HFFc6 (cell line): ENCODE measurements at regions not wholly inside any gene's neighbourhood (a gene's known extent, or its start where the extent isn't known, plus 50 kb on each side); places are given as distances from the start of the nearest gene placed in this dataset.
A peak's percentile ranks its signal among the peaks of the same experiment; 100 is the strongest.

Experiments used
- DNase-seq: peaks from one replicate; pipeline ENCODE4 v3.0.0-alpha.2; 2018
- H3K27ac Mint-ChIP-seq: 2 replicates; pipeline ENCODE4 v1.8.0; 2020; ENCODE audit warnings: mild to moderate bottlenecking, mixed read lengths
- H3K27me3 Mint-ChIP-seq: 2 replicates; pipeline ENCODE4 v1.8.0; 2021; ENCODE audit warnings: mild to moderate bottlenecking, moderate library complexity, mixed read lengths; ENCODE audit not compliant: insufficient read depth
- H3K36me3 Mint-ChIP-seq: 2 replicates; pipeline ENCODE4 v1.8.0; 2021; ENCODE audit warnings: low read depth, mixed read lengths
- H3K4me1 Mint-ChIP-seq: 2 replicates; pipeline ENCODE4 v1.8.0; 2020; ENCODE audit warnings: low read depth, mixed read lengths
- H3K4me3 Mint-ChIP-seq: 2 replicates; pipeline ENCODE4 v1.8.0; 2020; ENCODE audit warnings: mild to moderate bottlenecking, moderate library complexity, mixed read lengths
- H3K9me3 Mint-ChIP-seq: 2 replicates; pipeline ENCODE4 v1.8.0; 2020; ENCODE audit warnings: mild to moderate bottlenecking, mixed read lengths
- CTCF ChIP-seq: fragments of 200-600 bp; sonication (generic); IDR thresholded peaks from 2 replicates; pipeline ENCODE4 v1.5.0; 2021; ENCODE audit warnings: antibody characterized with exemption, mild to moderate bottlenecking

GRCh38 chr2:235244255-235245220 is 249.3 kb upstream of the AGAP1 start:
- H3K4me3 Mint-ChIP-seq, result no peak overlapping the region
- DNase-seq, result peak; percentile 24
- H3K4me1 Mint-ChIP-seq, result no peaks in the 10 kb centered on the region; the same call in 1 of the 2 replicates
- H3K27me3 Mint-ChIP-seq, result peaks cover 7% of the 10 kb centered on the region; the same call in 1 of the 2 replicates
- H3K36me3 Mint-ChIP-seq, result no peaks in the 10 kb centered on the region
- no peak for TF ChIP-seq CTCF
- H3K9me3 Mint-ChIP-seq, result no peaks in the 10 kb centered on the region; the same call in 1 of the 2 replicates
- no peak overlapping the region for H3K27ac Mint-ChIP-seq

GRCh38 chr2:235247001-235247400 is 246.8 kb upstream of the AGAP1 start:
- no peaks in the 10 kb centered on the region; the same call in 1 of the 2 replicates for H3K9me3 Mint-ChIP-seq
- no peaks in the 10 kb centered on the region; the same call in 1 of the 2 replicates for H3K4me1 Mint-ChIP-seq
- TF ChIP-seq CTCF, result no peak
- H3K27me3 Mint-ChIP-seq, result peaks cover 11% of the 10 kb centered on the region
- no peak overlapping the region for H3K27ac Mint-ChIP-seq
- H3K36me3 Mint-ChIP-seq, result no peaks in the 10 kb centered on the region; the same call in 1 of the 2 replicates
- DNase-seq, result no peak
- H3K4me3 Mint-ChIP-seq, result no peak overlapping the region

GRCh38 chr2:235255693-235256092 is 238.2 kb upstream of the AGAP1 start:
- Mint-ChIP-seq H3K9me3 (no peaks in the 10 kb centered on the region), H3K4me3 (no peak overlapping the region), H3K4me1 (no peaks in the 10 kb centered on the region), H3K36me3 (no peaks in the 10 kb centered on the region), H3K27ac (no peak overlapping the region), H3K27me3 (no peaks in the 10 kb centered on the region; the same call in none of the 2 replicates)
- TF ChIP-seq CTCF, result no peak
- DNase-seq, result no peak

DNA sequence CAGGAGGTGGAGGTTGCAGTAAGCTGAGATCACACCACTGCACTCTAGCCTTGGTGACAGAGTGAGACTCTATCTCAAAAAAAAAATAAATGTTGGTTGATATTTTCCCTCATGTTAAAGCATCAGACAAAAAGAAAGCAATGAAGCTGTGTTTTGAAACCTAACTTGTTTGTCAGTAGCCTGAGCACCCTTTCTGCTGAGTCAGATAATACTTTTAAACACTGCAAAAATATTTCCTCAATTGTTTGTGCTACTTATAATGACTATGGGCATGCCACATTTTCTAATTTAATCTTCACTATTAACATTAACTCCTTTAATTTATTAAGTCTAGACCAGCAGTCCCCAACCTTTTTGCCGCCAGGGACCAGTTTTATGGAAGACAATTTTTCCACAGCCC is 236.3 kb upstream of the AGAP1 start:
- no peaks in the 10 kb centered on the region for H3K36me3 Mint-ChIP-seq
- no peak for DNase-seq
- H3K27me3 Mint-ChIP-seq, result peaks cover under 1% of the 10 kb centered on the region
- H3K9me3 Mint-ChIP-seq, result no peaks in the 10 kb centered on the region
- no peak overlapping the region for H3K27ac Mint-ChIP-seq
- H3K4me1 Mint-ChIP-seq, result no peaks in the 10 kb centered on the region
- no peak overlapping the region for H3K4me3 Mint-ChIP-seq
- no peak for TF ChIP-seq CTCF

DNA sequence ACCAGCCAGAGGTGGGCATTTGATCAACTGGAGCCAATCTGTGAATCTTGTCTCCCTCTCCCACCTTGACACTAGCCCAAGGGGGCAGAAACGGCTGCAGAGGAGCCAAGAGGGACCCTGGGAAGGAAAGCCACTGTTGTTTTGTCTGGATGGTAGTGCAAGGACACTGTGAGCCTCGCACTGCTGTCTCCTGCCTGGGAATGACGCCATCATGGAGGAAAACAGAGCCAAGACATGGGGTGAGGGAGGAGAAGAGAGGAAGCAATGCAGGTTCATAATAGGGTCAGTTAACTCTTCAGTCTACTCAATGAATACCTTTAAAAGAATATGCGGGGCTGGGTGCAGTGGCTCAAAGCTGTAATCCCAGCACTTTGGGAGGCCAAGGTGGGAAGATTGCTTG is 231.1 kb upstream of the AGAP1 start:
- no peak overlapping the region for H3K27ac Mint-ChIP-seq

More for the DNA sequence above, 231.1 kb upstream of the AGAP1 start:
- H3K9me3 Mint-ChIP-seq, result peaks cover 11% of the 10 kb centered on the region
- no peak overlapping the region for H3K4me3 Mint-ChIP-seq
- peaks cover 5% of the 10 kb centered on the region for H3K27me3 Mint-ChIP-seq
- DNase-seq, result no peak
- H3K36me3 Mint-ChIP-seq, result no peaks in the 10 kb centered on the region
- H3K4me1 Mint-ChIP-seq, result peaks cover 7% of the 10 kb centered on the region; the same call in 1 of the 2 replicates
- TF ChIP-seq CTCF, result no peak
